NOMO-1 treated with DMSO at 0.1 percent for 48 hours (cell line): ENCODE measurements at regions not wholly inside any gene's neighbourhood (a gene's known extent, or its start where the extent isn't known, plus 50 kb on each side); places are given as distances from the start of the nearest gene placed in this dataset.

Experiments used
- DNase-seq: peaks from one replicate; lab custom pipeline; 2025; ENCODE audit not compliant: unreplicated experiment; lab: John Stamatoyannopoulos, UW

DNA sequence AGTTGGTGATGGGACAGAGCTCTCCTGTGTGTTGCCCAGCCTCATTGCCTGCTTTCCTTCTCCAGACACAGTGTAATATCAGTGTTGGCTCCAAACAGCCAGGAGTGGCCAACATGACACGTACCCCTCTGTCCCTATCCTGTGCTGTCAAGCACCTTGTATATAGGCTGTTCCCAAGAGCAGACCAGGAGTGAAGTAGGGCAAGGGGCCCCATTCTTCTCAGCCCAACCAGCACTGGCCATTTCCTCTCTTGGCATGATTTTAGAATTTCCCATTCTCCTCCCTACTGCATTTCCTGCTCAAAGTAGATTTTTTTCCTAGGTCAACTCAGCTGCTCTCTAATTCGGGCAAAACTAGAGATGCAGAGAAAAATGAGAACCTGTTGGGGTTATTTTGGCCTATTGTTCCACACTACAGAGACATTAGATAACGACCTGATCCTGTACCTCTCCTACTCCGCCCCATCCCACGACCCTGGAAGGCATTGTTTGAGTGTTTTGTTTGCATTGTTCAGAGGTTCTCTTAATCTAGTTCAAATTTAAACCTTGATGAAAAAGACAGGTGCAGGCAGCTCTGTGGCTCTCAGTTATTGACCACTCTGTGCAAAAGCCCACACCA lies 95.6 kb downstream of the RASSF10 start:
- DNase-seq = no peak

DNA sequence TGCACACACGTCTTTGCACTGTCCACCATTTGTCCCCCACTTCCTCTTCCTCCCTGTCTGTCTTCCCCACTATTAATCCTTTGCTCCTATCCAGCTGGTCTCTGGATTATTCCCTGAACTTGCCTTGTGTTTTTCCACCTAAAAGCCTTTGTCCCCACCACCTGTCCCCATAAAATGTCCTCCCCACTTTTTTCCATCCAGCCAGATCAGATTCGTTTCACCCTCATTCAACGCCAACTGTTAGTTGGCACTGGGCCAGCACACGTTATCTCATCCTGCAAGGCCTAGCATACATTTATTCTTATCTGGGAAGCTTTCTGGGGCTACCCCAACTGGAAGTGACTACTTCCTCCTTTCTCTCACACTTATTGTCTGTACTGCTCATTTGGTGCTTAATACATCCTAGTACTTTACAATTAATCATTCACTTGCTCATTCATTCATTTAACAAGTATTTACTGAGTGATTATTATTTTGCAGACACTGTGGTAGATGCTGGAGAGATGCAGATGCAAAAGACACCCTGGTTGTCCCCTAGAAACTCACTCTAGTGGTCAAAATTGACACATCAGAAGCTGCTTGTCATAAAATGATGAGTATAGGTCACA lies 96.2 kb downstream of the RASSF10 start:
- DNase-seq = peak; percentile 55

- no peak for DNase-seq
Observed at GRCh38 chr11:13107544-13108044, 98.5 kb downstream of the RASSF10 start.

GRCh38 chr11:13108416-13108815 lies 99.3 kb downstream of the RASSF10 start:
- no peak for DNase-seq

DNA sequence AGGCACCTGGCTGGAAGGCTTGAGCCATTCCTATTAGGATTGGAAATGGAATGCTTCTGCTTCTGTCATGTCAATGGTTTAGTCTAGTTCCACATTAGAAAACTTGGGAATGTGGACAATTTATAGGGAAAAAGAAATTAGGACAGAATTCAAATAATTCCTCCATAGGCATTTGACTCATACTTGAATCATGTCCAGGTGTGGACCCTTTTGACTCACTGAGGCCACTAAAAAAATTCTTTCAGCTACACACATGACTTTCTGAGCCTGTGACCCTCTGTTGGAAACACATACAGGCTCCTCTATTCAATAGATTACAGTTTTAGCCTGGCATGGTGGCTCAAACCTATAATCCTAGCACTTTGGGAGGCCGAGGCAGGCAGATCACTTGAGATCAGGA lies 100.5 kb downstream of the RASSF10 start:
- no peak for DNase-seq

DNA sequence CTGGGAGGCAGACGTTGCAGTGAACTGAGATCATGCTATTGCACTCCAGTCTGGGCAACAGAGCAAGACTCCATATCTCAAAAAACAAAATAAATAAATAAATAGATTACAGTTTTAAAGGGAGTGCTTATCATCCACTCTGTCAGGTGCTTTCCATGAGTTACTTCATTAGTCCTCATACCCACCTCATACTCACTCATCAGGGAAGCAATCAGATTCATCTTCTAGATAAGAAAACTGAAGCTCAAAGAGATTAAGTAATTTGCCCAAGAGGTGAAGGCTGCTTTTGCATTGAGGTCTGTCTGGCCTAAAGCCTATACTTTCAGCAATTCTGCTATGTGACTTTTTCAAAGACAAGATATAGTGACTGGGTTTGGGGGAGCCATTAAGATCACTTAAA lies 101.0 kb downstream of the RASSF10 start:
- DNase-seq = no peak

DNA sequence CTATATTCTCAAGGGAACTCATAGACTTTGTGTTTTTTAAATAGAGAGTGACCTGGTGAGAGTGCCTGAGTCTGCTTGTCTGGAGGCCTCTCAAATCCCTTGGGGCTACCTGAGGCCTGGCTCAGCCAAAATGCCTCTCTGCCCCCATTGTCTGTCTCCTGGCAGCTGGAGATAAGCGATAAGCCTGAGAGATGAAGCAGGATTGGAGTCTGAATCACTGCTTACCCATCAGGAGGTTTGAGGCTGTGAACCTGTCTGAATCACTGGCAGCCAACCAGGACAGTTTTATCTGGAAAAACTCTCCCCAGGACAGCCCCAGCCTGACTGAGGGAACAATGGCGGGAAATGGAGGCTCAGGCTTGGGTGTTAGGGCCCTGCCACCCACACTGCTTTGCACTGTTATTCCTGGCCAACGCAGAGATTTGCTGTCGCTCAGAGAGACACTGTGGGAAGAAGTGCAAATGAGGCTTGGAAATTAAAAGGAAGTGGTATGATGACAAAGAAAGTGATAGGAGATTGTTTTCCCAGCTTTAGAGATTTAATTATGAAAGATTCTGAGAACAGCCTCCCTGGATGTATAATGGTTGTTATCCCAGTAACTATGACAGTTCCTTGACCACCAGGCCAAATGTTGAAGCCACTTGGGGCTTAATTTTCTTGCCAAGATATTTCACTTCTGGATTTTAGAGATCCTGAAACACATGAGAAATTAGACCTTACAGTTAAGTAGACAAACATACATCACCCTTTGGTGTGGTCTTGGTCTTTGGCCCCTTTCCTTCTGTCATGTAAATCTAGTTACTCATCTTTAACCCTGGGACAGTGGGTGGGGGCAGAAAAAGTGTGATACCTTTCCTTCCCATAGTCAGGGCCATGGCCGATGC lies 102.1 kb downstream of the RASSF10 start:
- DNase-seq = no peak

GRCh38 chr11:13111813-13112130 lies 102.7 kb downstream of the RASSF10 start:
- no peak for DNase-seq

DNA sequence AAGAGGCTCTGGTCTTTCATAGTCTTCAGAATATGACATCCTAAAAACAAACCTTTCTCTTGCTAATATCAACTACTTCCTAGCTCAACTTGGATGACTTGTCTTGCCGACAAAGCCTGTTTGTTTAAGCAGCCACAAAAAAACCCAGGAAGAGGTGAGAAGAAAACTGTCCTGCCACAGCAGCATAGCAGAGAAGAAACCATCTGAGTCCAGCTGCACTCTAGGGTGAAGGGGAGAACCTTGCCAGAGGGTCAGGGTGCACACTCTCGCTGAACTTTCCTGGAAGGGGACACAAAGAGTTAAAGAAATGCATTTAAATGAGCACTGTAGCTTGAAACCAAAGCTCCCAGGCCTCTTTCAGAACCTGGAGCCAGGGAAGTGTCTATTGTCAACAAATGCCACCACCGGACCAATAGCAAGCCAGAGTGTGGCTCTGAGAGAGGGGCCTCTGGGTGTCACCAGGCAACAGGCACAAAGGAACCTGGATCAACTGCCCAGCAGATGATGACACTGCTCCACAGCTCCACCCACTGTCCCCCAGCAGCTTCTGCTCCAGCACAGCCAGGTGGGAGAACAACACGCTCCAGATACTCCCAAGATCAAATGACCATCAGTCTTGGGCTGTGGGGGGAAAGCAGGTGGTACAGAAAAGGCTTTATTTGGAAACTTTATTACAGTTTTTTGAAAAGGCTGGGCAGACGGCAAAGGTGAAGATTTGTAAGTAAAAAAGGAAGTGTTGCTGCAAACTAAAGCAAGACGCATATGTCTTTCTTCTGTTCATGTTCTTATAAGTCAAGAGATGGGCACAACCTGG lies 105.7 kb downstream of the RASSF10 start:
- peak; percentile 60 for DNase-seq

GRCh38 chr11:13115380-13115675 lies 106.2 kb downstream of the RASSF10 start:
- no peak for DNase-seq

- DNase-seq = no peak
Observed at GRCh38 chr11:13116491-13116890, 107.4 kb downstream of the RASSF10 start.

- DNase-seq = no peak
Observed at GRCh38 chr11:13117344-13117743, 108.2 kb downstream of the RASSF10 start.

DNA sequence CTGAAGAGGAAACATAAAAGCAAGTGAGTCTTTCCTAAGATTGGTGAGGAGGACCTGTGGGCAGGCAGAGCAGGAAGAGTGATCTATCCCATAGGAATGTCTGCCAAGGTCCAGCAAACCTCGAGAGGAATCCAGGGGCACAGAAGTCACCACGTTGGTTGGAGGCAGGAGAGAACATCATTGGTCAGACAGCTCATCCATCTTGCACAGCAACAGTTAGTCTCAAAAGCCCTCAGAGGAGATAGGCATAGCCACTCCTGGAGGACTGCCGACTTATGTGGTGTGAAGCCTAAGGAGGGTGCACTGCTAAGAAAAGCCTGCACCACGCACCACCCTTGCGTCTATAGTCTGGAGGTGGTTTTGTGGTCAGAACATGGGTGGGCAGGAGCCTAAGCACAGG lies 109.1 kb downstream of the RASSF10 start:
- no peak for DNase-seq

DNA sequence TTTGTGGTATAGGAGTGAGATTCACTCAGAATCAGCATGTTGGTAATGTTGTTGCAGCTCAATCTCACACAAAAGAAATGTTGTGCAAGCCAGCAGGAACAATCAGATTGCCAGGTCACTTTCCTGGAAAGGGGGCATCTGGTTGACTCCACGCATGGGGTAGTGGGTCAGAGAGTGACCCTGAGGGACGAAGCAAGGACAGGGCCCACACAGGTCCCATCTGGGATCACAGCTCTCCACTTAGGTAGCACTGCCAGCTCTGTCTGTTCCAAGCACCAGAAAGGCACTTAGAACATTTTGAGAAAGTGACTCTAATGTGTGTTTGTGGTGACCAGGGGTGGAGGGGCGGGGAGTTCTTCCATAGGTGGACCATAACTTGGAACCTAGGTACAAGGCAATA lies 109.5 kb downstream of the RASSF10 start:
- DNase-seq = no peak

DNA sequence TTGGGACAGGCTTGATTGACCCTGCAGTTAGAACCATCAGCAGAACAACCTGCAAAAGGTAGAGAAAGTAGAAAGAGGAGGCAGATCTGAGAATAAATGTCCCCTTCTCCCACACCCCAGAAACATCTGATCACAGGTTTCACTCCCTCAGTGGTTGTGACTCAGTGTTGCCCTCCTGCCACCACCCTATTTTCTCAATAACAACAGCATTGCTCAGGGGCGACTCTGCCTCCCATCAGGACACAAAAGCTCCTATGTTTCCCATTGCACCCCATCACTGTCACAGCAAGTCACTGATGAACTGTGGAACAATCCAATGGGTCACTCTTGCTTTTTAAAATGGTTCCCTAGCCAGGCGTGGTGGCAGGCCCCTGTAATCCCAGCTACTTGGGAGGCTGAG lies 110.2 kb downstream of the RASSF10 start:
- DNase-seq = no peak

DNA sequence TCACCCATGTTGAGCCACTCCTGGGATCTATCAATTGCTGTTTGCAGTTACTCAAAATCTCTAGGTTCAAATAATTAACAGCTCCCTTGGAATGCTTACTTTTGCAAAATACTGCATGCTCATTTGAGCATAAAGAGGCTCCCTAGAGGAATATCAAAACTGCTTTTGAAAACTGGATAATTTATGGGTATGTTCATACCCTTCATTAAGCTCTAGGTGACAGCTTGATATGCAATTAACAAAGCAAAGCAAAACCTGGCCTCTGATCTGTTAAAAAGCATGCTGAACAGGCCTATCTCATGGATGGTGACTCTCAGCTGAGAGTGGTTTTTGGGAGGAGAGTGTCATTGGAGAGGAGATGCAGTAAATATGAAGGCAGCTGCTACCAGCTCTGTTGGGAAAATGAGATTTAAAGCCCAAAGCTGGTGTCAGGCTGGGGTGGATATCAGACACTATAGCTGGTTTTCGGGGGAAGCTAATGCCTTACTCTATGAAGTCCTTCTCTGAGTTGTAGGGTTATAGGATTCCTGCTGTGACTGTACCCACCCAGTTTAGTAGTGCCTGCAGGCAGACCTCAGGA lies 110.9 kb downstream of the RASSF10 start:
- DNase-seq = no peak

DNA sequence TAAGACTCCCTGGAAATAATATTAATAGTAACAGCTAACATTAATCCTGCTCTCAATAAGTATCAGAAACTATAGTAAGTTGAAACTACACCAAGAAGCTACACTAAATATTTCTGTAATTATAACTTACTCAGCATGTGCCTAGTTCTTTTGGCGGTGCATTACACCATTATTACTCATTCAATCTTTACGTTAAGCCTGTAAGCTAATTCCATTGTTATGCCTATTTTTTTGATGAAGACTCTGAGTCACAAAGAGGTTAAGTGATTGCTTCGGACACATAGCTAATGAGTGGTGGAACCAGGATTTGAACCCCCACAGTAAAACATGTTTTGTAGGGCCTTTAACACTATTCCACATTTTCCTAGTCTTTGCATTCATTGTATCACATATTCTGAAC lies 111.6 kb downstream of the RASSF10 start:
- DNase-seq = no peak

DNA sequence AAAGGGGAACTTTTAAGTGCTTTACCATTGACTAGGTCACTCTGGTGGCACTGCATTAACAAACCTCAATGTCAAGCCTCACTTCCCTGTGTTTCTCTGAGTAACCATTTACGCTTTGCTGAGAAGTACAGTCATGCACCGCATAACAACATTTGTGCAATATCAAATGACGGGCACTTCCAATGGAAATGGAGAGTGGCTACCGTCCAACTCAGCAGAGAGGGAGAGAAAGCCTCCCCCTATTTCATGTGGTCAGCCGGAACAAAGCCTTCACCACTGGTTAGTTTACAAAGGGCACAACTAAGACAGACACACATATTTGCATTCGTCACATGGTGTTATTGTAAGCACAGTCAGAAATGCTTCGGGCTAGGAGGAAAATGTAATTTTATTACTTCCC lies 117.3 kb downstream of the RASSF10 start:
- DNase-seq = peak; percentile 89

DNA sequence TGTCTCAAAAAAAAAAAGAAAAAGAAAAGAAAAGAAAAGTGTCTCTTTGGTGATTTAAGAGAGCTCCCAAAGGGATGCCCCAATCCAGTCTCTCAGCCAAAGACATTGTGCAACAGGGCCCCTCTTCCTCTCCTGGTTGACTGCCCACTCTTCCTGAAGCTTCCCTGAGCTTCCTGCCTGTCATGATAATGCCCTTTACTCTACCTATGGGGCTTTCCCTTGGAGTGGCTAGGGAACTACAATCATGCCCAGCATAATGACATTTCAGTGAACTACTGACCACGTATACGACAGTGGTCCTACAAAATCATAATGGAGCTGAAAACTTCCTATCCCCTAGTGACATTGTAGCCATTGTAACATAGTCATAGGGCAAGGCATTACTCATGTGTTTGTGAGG lies 118.0 kb downstream of the RASSF10 start:
- no peak for DNase-seq

DNA sequence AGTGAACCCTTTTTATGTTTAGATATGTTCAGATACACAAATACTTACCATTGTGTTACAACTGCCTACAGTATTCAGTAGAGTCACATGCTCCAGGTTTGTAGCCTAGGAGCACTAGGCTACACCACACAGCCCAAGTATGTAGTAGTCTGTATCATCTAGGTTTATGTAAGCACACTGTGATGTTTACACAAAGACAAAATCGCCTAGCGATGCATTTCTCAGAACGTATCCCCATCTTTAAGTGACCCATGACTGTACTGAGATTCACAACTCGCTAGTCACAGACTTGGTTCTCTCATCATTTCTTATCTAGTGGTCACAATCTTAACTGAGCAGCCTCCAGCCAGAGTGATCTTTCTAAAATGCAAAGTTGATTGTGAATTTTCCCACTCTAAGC lies 119.2 kb downstream of the RASSF10 start:
- DNase-seq = no peak

- DNase-seq = no peak
Observed at GRCh38 chr11:13134066-13134465, 125.0 kb downstream of the RASSF10 start.
